HG03196 (cell line): ENCODE measurements at regions not wholly inside any gene's neighbourhood (a gene's known extent, or its start where the extent isn't known, plus 50 kb on each side); places are given as distances from the start of the nearest gene placed in this dataset.

Experiments used
- ATAC-seq: cut with Tn5 transposase; IDR thresholded peaks from one replicate; pipeline ENCODE4 v1.9.1; 2021; ENCODE audit not compliant: unreplicated experiment

GRCh38 chr1:29649189-29650040, 413.1 kb downstream of the PTPRU start:
- ATAC-seq: no peak

GRCh38 chr1:29648798-29649188, 412.5 kb downstream of the PTPRU start:
- no peak for ATAC-seq

DNA sequence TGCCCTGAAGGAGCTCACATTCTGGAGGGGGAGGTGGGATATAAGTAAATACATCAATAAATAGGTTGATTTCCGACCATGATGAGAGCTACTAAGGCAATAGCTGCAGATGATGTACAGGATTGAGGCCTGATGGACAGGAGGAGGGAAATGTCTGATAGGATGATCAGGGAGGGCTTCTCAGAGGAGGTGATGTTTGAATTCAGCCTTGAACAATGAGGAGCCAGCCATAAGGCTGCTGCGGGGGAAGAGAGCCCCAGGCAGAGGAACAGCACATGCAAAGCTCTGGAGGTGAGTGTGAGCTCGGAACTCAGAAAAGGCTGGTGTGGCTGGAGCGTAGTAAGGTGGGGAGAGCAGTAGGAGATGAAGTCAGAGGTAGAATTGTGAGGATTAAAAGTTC, 411.7 kb downstream of the PTPRU start:
- no peak for ATAC-seq

- no peak for ATAC-seq
Measured at GRCh38 chr1:29647581-29647980, 411.3 kb downstream of the PTPRU start.

DNA sequence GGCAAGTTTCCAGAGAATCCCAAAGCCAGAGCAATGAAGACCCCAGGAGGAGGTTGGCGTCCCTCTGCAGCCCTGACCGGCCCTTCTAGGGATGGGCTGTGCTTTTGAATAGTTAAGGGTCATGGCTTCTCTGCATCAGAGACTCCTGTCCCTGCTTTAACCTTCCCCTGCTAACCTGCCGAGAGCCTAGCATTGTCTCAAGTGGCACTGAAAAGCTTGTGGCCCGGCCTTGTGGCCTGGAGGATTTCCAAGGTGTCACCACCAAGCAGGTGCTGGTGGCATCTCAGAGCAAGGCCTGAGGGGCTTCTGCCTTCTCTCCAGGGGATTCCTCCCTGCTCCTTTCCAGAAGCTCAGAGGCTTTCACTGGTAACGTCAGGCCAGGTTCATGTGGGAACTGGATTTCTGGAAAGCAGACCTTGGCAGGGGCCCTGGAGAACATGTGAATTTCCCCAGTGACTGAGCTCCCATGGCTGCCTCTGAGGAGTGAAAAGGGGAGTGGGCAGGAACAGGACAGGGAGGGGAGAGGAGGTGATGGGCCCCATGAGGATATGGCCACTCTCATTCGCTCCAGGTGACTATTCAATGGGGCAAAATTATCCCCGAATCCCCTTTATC, 409.9 kb downstream of the PTPRU start:
- ATAC-seq: no peak

DNA sequence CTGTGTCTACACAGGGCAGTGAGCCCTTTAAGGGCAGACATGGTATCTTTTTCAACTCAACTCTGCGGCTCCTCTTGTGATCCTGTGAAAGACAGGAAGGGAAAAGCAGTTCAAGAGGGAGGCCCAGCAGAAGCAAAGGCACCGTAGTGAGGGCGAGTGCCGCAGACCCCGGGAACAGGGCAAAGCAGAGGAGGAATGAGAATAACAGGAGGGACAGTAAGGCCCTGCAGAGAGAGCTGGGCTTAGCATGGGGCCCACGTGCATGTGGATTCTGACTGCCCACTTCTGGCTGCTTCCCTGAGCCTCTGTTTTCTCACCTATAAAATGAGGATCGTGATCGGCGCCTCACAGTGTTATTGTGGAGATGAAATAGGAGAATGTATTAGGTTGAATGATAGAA, 409.3 kb downstream of the PTPRU start:
- no peak for ATAC-seq

DNA sequence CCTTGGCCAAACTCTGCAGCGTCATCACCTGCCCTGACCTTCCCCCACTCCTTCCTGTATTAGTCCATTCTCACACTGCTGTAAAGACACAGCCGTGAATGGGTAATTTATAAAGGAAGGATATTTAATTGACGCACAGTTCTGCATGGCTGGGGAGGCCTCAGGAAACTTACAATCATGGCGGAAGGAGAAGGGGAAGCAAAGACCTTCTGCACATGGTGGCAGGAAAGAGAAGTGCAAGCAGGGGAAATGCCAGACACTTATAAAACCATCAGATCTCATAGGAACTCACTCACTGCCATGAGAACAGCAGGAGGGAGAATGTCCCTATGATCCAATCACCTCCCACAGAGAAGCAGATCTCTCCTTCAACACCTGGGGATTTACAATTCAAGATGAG, 408.5 kb downstream of the PTPRU start:
- no peak for ATAC-seq

DNA sequence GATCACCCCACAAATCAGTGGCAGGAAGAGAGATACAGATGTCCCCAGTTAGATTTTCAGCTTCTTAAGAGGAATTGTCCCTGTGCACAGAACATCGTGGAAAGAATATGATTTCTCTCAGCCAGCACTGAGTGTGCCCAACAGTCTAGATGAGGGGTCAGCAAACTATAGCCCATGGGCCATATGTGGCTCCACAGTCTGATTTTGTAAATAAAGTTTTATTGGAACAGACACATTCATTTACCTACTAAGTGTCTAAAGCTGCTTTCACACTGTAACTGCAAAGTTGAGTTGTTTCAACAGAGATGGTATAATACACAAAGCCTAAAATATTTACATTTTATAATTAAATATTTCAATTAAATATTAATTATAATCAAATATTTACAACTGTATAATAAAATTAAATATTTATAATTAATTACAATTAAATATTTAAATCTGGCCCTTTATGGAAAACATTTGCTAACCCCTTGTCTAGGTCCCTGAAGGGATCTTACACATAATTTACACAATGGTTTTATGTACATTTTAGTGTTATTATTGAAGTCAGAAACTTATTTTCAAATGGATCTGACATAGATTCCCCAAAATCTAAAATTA, 407.6 kb downstream of the PTPRU start:
- no peak for ATAC-seq

DNA sequence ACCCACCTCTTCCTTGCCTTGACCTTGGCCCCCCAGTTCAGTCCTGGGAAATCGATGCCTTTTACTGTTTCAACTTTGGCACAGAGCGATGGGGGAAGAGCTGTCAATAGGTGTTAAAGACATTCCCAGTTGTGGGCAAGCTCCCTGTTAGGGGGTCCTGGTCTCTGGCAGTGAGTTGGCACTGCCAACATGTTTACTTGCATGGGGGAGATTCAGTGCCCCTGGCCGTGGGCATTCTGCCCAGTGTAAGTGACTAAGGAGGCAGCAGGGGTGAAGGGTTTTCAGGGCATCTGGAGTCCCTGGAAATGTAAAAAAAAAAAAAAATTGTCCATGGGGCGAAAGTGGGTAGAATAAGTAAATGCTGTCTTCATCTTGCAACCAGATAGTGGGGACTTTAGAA, 407.0 kb downstream of the PTPRU start:
- ATAC-seq: no peak

GRCh38 chr1:29642519-29642918, 406.2 kb downstream of the PTPRU start:
- ATAC-seq: no peak

DNA sequence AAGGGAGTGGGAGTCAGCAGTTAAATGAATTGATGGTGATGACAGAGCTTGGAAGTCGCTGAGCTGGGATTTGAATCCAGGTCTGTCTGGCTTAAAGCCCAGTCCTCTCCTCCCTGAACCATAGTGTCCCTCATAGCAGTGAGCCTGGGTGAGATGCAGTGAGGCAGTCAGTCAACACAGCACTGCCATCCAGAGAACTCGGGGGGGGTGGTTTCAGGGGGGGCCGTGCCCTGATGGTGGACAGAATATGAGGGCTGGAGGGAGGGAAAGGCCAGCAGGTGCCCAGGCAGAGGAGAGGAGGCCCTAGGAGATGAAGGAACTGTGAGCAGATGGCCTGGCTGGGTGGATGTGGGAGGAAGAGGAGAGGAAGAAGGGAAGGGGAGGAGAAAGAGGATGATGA, 405.6 kb downstream of the PTPRU start:
- no peak for ATAC-seq

- ATAC-seq: no peak
Measured at GRCh38 chr1:29640428-29640785, 404.1 kb downstream of the PTPRU start.

- no peak for ATAC-seq
Measured at GRCh38 chr1:29639741-29640427, 403.6 kb downstream of the PTPRU start.

GRCh38 chr1:29639156-29639736, 402.9 kb downstream of the PTPRU start:
- ATAC-seq: no peak

GRCh38 chr1:29638281-29638680, 402.0 kb downstream of the PTPRU start:
- ATAC-seq: no peak

DNA sequence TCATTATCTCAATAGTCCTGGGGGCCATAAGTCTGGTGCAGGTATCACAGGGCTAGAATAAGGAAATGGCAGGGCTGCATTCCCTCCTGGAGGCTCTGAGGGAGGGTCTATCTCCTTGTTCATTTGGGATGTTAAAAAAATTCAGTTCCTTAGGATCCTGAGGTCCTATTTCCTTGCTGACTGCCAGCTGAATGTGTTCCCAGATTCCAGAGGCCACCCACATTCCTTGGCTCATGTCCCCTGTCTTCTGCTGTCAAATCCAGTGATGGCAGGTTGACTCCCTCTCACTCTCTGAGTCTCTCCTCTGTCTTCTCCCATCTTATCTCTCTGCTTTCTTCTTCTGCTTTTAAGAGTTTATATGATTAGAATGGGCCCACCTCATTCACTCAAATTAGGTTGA, 400.6 kb downstream of the PTPRU start:
- ATAC-seq: no peak

- ATAC-seq: no peak
Measured at GRCh38 chr1:29635501-29636263, 399.4 kb downstream of the PTPRU start.

- ATAC-seq: no peak
Measured at GRCh38 chr1:29634746-29635335, 398.5 kb downstream of the PTPRU start.

- no peak for ATAC-seq
Measured at GRCh38 chr1:29634324-29634723, 398.0 kb downstream of the PTPRU start.

GRCh38 chr1:29633771-29634170, 397.4 kb downstream of the PTPRU start:
- no peak for ATAC-seq
